IPS-18a (cell line): ENCODE measurements at regions not wholly inside any gene's neighbourhood (a gene's known extent, or its start where the extent isn't known, plus 50 kb on each side); places are given as distances from the start of the nearest gene placed in this dataset.
"Not testable (repeated sequence)": the region's sequence is repeated elsewhere in the genome, so short reads cannot be mapped to it uniquely, and the experiment has no call there.

Experiments used
- H3K27ac ChIP-seq: one replicate; pipeline ENCODE4 v1.5.1; 2013; ENCODE audit warnings: low read length
- H3K27me3 ChIP-seq: one replicate; pipeline ENCODE4 v1.6.1; 2013; ENCODE audit warnings: mild to moderate bottlenecking, low read length; ENCODE audit not compliant: control insufficient read depth, insufficient read depth
- H3K36me3 ChIP-seq: one replicate; pipeline ENCODE4 v1.6.1; 2013; ENCODE audit warnings: low read depth, low read length; ENCODE audit not compliant: control insufficient read depth
- H3K4me1 ChIP-seq: one replicate; pipeline ENCODE4 v1.6.1; 2013; ENCODE audit warnings: low read depth, low read length; ENCODE audit not compliant: control insufficient read depth
- H3K4me3 ChIP-seq: one replicate; pipeline ENCODE4 v1.5.1; 2013; ENCODE audit warnings: low read length
- H3K9ac ChIP-seq: one replicate; pipeline ENCODE4 v1.6.1; 2013; ENCODE audit warnings: mild to moderate bottlenecking, low read length, moderate library complexity
- H3K9me3 ChIP-seq: one replicate; pipeline ENCODE4 v1.6.1; 2013; ENCODE audit warnings: low read depth, low read length; ENCODE audit not compliant: control insufficient read depth

- H3K4me3 ChIP-seq = no peak overlapping the region
- H3K36me3 ChIP-seq = no peaks in the 10 kb centered on the region
- no peak overlapping the region for H3K9ac ChIP-seq
These were observed 90.5 kb upstream of the MYRIP start for GRCh38 chr3:39718674-39719595.

DNA sequence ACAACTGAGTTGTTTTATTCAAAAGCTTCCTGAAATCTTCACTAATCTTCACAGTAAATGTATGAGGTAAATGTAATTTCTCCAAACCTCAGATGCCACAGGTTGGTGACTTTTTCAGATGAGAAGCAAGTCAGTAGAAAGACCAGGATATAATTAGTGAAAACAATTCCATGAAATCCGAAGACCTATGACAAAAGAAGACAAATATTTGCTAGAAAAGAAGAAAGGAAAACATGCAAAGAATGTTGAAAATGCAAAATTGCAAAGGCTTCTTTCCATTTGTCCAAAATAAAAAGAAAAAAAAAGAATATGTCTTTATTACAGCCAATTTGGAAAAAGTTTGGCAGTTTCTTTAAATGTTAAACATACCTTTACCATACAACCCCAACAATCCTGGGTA is 88.3 kb upstream of the MYRIP start:
- Histone ChIP-seq H3K27me3 (no peaks in the 10 kb centered on the region), H3K27ac (no peak overlapping the region), H3K4me1 (no peaks in the 10 kb centered on the region), H3K9ac (no peak overlapping the region), H3K4me3 (no peak overlapping the region), H3K36me3 (no peaks in the 10 kb centered on the region), H3K9me3 (no peaks in the 10 kb centered on the region)

More at GRCh38 chr3:39718674-39719595, 90.5 kb upstream of the MYRIP start:
- Histone ChIP-seq H3K9me3 (no peaks in the 10 kb centered on the region), H3K27me3 (no peaks in the 10 kb centered on the region), H3K4me1 (no peaks in the 10 kb centered on the region), H3K27ac (no peak overlapping the region)

- Histone ChIP-seq H3K36me3 (no peaks in the 10 kb centered on the region), H3K9me3 (no peaks in the 10 kb centered on the region), H3K27me3 (no peaks in the 10 kb centered on the region), H3K4me3 (no peak overlapping the region), H3K27ac (no peak overlapping the region), H3K9ac (no peak overlapping the region), H3K4me1 (no peaks in the 10 kb centered on the region)
These were observed 85.1 kb upstream of the MYRIP start for GRCh38 chr3:39724233-39724846.

DNA sequence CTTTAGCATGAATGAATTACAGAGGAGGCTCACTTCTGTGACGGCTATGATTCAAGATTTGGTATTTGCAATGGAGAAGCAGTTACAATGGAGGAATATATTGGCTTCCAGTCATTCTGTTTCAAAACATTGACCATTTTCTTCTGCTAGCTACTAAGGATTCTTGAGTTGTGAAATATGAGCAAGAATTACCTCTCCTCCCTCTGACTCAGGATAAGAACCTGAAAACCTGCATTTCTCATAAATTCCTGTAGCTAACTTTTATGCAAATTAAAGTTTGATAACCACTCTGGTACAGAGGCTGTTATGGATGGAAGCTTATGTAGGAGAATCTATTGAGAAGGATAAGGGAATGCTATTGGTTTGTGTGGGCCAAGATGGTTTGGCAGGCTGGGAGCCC is 84.1 kb upstream of the MYRIP start:
- Histone ChIP-seq H3K4me1 (no peaks in the 10 kb centered on the region), H3K4me3 (no peak overlapping the region), H3K27me3 (no peaks in the 10 kb centered on the region), H3K9me3 (no peaks in the 10 kb centered on the region), H3K9ac (no peak overlapping the region), H3K36me3 (no peaks in the 10 kb centered on the region), H3K27ac (no peak overlapping the region)

DNA sequence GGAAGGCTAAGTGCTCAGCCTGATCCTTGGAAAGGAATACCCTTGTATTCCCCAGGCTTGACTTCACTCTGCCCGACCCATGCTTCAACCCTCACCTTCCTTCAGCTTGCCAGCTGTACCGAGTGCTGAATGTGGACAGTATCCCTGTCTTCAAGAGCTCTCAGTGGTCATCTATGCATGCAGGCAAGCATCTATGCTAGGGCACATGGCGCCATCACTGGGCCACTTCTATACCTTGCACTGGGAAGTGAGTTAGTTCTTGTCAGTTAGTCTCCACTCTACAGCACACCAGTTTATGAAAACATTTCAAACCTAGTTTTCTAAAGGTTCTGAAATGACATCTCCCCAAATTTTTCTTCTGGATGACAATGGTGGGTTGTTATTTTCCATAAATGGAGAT is 82.0 kb upstream of the MYRIP start:
- no peaks in the 10 kb centered on the region for H3K36me3 ChIP-seq
- H3K9ac ChIP-seq = no peak overlapping the region
- H3K27ac ChIP-seq = no peak overlapping the region
- no peak overlapping the region for H3K4me3 ChIP-seq
- no peaks in the 10 kb centered on the region for H3K9me3 ChIP-seq
- H3K27me3 ChIP-seq = no peaks in the 10 kb centered on the region
- no peaks in the 10 kb centered on the region for H3K4me1 ChIP-seq

DNA sequence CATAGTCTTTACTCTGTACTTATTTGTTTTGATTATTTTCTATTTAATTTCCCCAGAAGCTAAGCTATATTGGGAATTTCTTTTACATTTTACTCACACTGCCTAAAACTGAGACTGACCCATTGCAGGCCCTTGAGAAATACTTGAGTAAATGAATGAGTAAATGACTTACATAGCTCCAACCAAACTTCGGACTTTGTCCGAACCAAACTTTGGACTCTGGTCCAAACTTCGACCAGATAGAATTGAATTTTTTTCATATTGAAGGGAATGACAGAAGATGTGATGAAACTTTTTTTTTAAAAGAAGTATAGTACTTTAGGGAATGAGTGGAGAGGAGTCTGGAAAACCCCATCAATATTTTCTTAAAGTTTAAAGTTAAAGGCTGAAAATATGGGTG is 75.6 kb upstream of the MYRIP start:
- no peaks in the 10 kb centered on the region for H3K36me3 ChIP-seq
- no peak overlapping the region for H3K4me3 ChIP-seq
- no peaks in the 10 kb centered on the region for H3K4me1 ChIP-seq
- H3K27ac ChIP-seq = no peak overlapping the region
- no peaks in the 10 kb centered on the region for H3K9me3 ChIP-seq
- no peak overlapping the region for H3K9ac ChIP-seq
- no peaks in the 10 kb centered on the region for H3K27me3 ChIP-seq

DNA sequence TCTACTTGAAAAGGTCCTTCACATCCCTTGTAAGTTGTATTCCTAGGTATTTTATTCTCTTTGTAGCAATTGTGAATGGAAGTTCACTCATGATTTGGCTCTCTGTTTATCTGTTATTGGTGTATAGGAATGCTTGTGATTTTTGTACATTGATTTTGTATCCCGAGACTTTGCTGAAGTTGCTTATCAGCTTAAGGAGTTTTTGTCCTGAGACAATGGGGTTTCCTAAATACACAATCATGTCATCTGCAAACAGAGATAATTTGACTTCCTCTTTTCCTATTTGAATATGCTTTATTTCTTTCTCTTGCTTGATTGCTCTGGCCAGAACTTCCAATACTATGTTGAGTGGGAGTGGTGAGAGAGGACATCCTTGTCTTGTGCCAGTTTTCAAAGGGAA is 69.8 kb upstream of the MYRIP start:
- H3K27me3 ChIP-seq, H3K27ac ChIP-seq, H3K9ac ChIP-seq, H3K4me1 ChIP-seq, H3K36me3 ChIP-seq, H3K4me3 ChIP-seq, H3K9me3 ChIP-seq: not testable (repeated sequence)

DNA sequence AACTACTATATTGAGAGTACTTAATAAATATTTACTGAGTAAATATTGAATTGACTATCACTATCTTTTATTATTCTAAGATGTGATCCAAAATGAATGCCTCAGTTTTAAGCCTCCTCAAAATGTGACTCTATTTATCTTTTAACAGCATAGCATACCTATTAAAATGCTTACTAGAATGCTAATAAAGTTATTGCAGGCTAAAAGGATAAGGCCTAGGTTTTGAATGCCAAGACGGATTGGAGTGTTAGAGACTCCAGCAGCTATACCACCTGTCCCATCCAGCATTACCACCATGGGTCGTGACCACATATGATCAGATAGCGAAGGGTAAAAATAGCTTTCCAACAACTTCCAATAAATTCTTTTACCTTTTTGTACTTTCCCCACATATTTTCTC is 64.7 kb upstream of the MYRIP start:
- Histone ChIP-seq H3K9ac (no peak overlapping the region), H3K9me3 (no peaks in the 10 kb centered on the region), H3K27me3 (no peaks in the 10 kb centered on the region), H3K4me1 (no peaks in the 10 kb centered on the region), H3K4me3 (no peak overlapping the region), H3K27ac (no peak overlapping the region), H3K36me3 (no peaks in the 10 kb centered on the region)

DNA sequence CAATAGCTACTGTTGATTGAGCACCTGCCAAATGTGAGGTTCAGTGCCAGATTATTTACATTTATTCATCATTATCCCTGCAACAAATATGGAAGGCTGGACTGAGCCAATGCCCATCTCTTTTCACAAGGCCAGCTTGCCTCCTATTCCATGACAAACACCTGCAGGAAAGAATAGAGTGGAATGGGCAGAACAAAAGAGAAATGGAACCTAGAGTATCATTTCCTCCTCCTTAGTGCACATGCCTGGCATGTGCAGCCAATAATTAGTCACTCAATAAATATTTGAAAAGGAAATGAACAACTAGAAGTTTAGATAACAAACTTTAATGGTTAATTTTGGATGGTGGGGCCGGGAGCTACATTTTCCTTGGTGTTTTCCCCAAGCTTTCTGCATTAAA is 61.4 kb upstream of the MYRIP start:
- Histone ChIP-seq H3K27me3 (no peaks in the 10 kb centered on the region), H3K4me1 (no peaks in the 10 kb centered on the region), H3K36me3 (no peaks in the 10 kb centered on the region), H3K27ac (no peak overlapping the region), H3K9me3 (no peaks in the 10 kb centered on the region), H3K9ac (no peak overlapping the region), H3K4me3 (no peak overlapping the region)

DNA sequence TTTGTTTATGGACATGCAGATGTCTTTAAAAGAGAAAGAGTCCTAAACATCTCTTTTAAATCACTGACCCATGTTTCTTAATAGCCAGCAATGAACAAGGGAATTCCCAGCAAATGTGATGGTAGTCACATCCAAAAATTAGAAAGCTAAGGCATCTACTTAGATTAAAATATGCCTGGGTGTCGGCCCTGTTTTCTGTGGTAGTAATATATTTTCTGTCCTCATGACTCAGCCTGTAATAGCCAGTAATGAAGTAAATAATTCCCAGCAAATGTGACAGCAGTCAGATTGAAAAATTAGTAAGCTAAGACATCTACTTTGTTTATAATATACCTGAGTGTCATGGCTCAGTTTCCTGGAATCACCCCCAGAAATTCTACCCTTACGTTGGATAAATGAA is 60.6 kb upstream of the MYRIP start:
- Histone ChIP-seq H3K4me3 (no peak overlapping the region), H3K36me3 (no peaks in the 10 kb centered on the region), H3K4me1 (no peaks in the 10 kb centered on the region), H3K9ac (no peak overlapping the region), H3K9me3 (no peaks in the 10 kb centered on the region), H3K27me3 (no peaks in the 10 kb centered on the region), H3K27ac (no peak overlapping the region)

DNA sequence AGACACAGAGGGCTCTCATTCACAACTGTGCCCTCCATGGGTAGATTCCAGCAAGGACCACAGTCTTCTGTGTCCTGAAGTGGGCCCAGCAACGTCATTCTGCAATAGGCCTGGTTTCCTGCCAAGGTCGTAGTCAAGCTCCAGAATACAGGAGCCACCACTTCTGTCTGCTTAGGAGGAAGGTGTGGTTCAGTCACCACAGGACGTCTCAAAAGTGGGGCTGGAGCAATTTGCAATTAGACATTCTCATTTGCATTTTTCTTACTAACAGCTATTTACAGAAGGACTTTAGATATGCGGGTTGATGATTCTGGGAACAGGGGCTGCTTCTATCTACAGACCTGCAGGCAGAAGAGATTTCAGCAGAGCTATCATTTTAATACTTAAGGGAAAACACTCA is 58.7 kb upstream of the MYRIP start:
- H3K4me1 ChIP-seq = no peaks in the 10 kb centered on the region
- no peak overlapping the region for H3K9ac ChIP-seq
- no peaks in the 10 kb centered on the region for H3K36me3 ChIP-seq
- no peak overlapping the region for H3K4me3 ChIP-seq
- no peaks in the 10 kb centered on the region for H3K9me3 ChIP-seq
- no peaks in the 10 kb centered on the region for H3K27me3 ChIP-seq
- H3K27ac ChIP-seq = no peak overlapping the region

GRCh38 chr3:39751286-39751685 is 58.1 kb upstream of the MYRIP start:
- no peak overlapping the region for H3K9ac ChIP-seq
- no peaks in the 10 kb centered on the region for H3K27me3 ChIP-seq
- H3K27ac ChIP-seq = no peak overlapping the region
- H3K9me3 ChIP-seq = no peaks in the 10 kb centered on the region
- no peak overlapping the region for H3K4me3 ChIP-seq
- no peaks in the 10 kb centered on the region for H3K36me3 ChIP-seq
- H3K4me1 ChIP-seq = no peaks in the 10 kb centered on the region
